Glutamatergic neuron (in vitro differentiated cells): ENCODE measurements at regions not wholly inside any gene's neighbourhood (a gene's known extent, or its start where the extent isn't known, plus 50 kb on each side); places are given as distances from the start of the nearest gene placed in this dataset.

Experiments used
- DNase-seq: peaks from one replicate; pipeline ENCODE4 v3.0.0; 2022
- H3K27ac Mint-ChIP-seq: one replicate; pipeline ENCODE4 v1.8.0; 2020; ENCODE audit warnings: mild to moderate bottlenecking, mixed read lengths, inconsistent platforms; ENCODE audit not compliant: unreplicated experiment
- H3K27me3 Mint-ChIP-seq: one replicate; pipeline ENCODE4 v1.8.0; 2020; ENCODE audit warnings: mild to moderate bottlenecking, moderate library complexity, mixed read lengths, inconsistent platforms; ENCODE audit not compliant: unreplicated experiment
- H3K36me3 Mint-ChIP-seq: one replicate; pipeline ENCODE4 v1.8.0; 2020; ENCODE audit warnings: mild to moderate bottlenecking, mixed read lengths, inconsistent platforms; ENCODE audit not compliant: unreplicated experiment
- H3K4me1 Mint-ChIP-seq: one replicate; pipeline ENCODE4 v1.8.0; 2020; ENCODE audit warnings: mild to moderate bottlenecking, low read depth, mixed read lengths, inconsistent platforms; ENCODE audit not compliant: unreplicated experiment
- H3K4me3 Mint-ChIP-seq: one replicate; pipeline ENCODE4 v1.8.0; 2020; ENCODE audit warnings: mild to moderate bottlenecking, mixed read lengths, inconsistent platforms; ENCODE audit not compliant: unreplicated experiment
- H3K9me3 Mint-ChIP-seq: one replicate; pipeline ENCODE4 v1.8.0; 2020; ENCODE audit warnings: mild to moderate bottlenecking, moderate library complexity, mixed read lengths, inconsistent platforms; ENCODE audit not compliant: unreplicated experiment
- CTCF ChIP-seq: fragments of 200-600 bp; sonication (generic); IDR thresholded peaks from one replicate; pipeline ENCODE4 v1.5.0; 2021; ENCODE audit not compliant: partially characterized antibody, unreplicated experiment

GRCh38 chr10:123415523-123415922 lies 250.6 kb upstream of the GPR26 start:
- Mint-ChIP-seq H3K4me1 (no peaks in the 10 kb centered on the region), H3K27ac (no peak overlapping the region), H3K36me3 (no peaks in the 10 kb centered on the region), H3K9me3 (no peaks in the 10 kb centered on the region), H3K27me3 (no peaks in the 10 kb centered on the region), H3K4me3 (no peak overlapping the region)
- no peak for TF ChIP-seq CTCF
- no peak for DNase-seq

- Mint-ChIP-seq H3K36me3 (no peaks in the 10 kb centered on the region), H3K4me3 (no peak overlapping the region), H3K9me3 (no peaks in the 10 kb centered on the region), H3K4me1 (no peaks in the 10 kb centered on the region), H3K27me3 (peaks cover 1% of the 10 kb centered on the region), H3K27ac (no peak overlapping the region)
- TF ChIP-seq CTCF: no peak
- no peak for DNase-seq
These were observed 248.7 kb upstream of the GPR26 start for GRCh38 chr10:123417414-123417813.

- no peak for DNase-seq
- no peak for TF ChIP-seq CTCF
- H3K9me3 Mint-ChIP-seq: no peaks in the 10 kb centered on the region
- peaks cover 1% of the 10 kb centered on the region for H3K27me3 Mint-ChIP-seq
- no peaks in the 10 kb centered on the region for H3K36me3 Mint-ChIP-seq
- H3K27ac Mint-ChIP-seq: no peak overlapping the region
- no peak overlapping the region for H3K4me3 Mint-ChIP-seq
- H3K4me1 Mint-ChIP-seq: peaks cover 5% of the 10 kb centered on the region
These were observed 244.7 kb upstream of the GPR26 start for GRCh38 chr10:123421461-123421860.

GRCh38 chr10:123422261-123422660 lies 243.9 kb upstream of the GPR26 start:
- H3K4me1 Mint-ChIP-seq: peaks cover 8% of the 10 kb centered on the region
- H3K36me3 Mint-ChIP-seq: no peaks in the 10 kb centered on the region
- no peak overlapping the region for H3K4me3 Mint-ChIP-seq
- no peaks in the 10 kb centered on the region for H3K9me3 Mint-ChIP-seq
- no peak for DNase-seq
- peaks cover 1% of the 10 kb centered on the region for H3K27me3 Mint-ChIP-seq
- no peak for TF ChIP-seq CTCF
- H3K27ac Mint-ChIP-seq: no peak overlapping the region

- H3K4me1 Mint-ChIP-seq: peaks cover 23% of the 10 kb centered on the region
- H3K27me3 Mint-ChIP-seq: peaks cover 5% of the 10 kb centered on the region
- no peak overlapping the region for H3K4me3 Mint-ChIP-seq
- TF ChIP-seq CTCF: no peak
- no peak for DNase-seq
- H3K36me3 Mint-ChIP-seq: no peaks in the 10 kb centered on the region
- no peaks in the 10 kb centered on the region for H3K9me3 Mint-ChIP-seq
- H3K27ac Mint-ChIP-seq: no peak overlapping the region
These were observed 241.6 kb upstream of the GPR26 start for GRCh38 chr10:123424537-123424936.
